Prostate gland (tissue), 1 donor: ENCODE measurements at regions not wholly inside any gene's neighbourhood (a gene's known extent, or its start where the extent isn't known, plus 50 kb on each side); places are given as distances from the start of the nearest gene placed in this dataset.

Experiments used
- POLR2A ChIP-seq: fragments of 450-650 bp; IDR thresholded peaks from one replicate; pipeline ENCODE4 v1.6.1; 2016; ENCODE audit warnings: antibody characterized with exemption, mild to moderate bottlenecking
- POLR2AphosphoS5 ChIP-seq: sonication (generic); formaldehyde crosslinking; IDR thresholded peaks from one replicate; pipeline ENCODE4 v1.6.1; 2017; ENCODE audit warnings: antibody characterized with exemption

- no peak for TF ChIP-seq POLR2A
- no peak for TF ChIP-seq POLR2AphosphoS5
Measured at GRCh38 chr2:122808286-122808969, 1053.0 kb downstream of the TSN start.
